Body of pancreas (tissue), 4 donors: ENCODE measurements at regions not wholly inside any gene's neighbourhood (a gene's known extent, or its start where the extent isn't known, plus 50 kb on each side); places are given as distances from the start of the nearest gene placed in this dataset.

ENCODE experiments used
- ATAC-seq: fragments of 150-250 bp; one replicate; pipeline ENCODE4 v1.9.1; 2016
- DNase-seq, 4 donors: peaks; one replicate each; pipeline ENCODE4 v3.0.0-alpha.2; 2019
- H3K27ac ChIP-seq, 4 donors: fragments of 200-600 bp; sonication (generic); 1 replicate in 3 of 4; 2 replicates in 1 of 4; pipeline versions ENCODE4 v1.5.1 to v1.6.1; 2016 to 2019; ENCODE audit warnings: mild to moderate bottlenecking in 1 of 4, mixed read lengths in 1 of 4, moderate library complexity in 1 of 4
- H3K27me3 ChIP-seq, 2 donors: fragments of 200-600 bp; sonication (generic); one replicate each; pipeline ENCODE4 v1.6.0; 2016; ENCODE audit warnings: mild to moderate bottlenecking in 1 of 2
- H3K36me3 ChIP-seq, 2 donors: fragments of 200-600 bp; sonication (generic); replicated peaks in 1 of 2; 2 replicates each; pipeline ENCODE4 v1.5.1; 2016; ENCODE audit warnings: low read depth in 2 of 2; ENCODE audit not compliant: insufficient read depth in 1 of 2
- H3K4me1 ChIP-seq: fragments of 200-600 bp; sonication (generic); one replicate; pipeline ENCODE4 v1.6.0; 2016
- H3K4me3 ChIP-seq, 2 donors: fragments of 200-600 bp; sonication (generic); 1 replicate in 1 of 2; 2 replicates in 1 of 2; pipeline ENCODE4 v1.5.1; 2016 to 2019
- H3K9me3 ChIP-seq, 3 donors: fragments of 200-600 bp; sonication (generic); 1 replicate in 2 of 3; 2 replicates in 1 of 3; pipeline ENCODE4 v1.5.1; 2016
- POLR2A ChIP-seq, 3 donors: fragments of 450-650 bp; IDR thresholded peaks; one replicate each; pipeline ENCODE4 v1.6.1; 2016; ENCODE audit warnings: antibody characterized with exemption in 3 of 3, mild to moderate bottlenecking in 2 of 3
- WGBS, 2 donors: methylation state at CpG; one replicate each; pipeline ENCODE4 v1.1.5; 2017; 5-methylcytosine and 5-hydroxymethylcytosine counted together
- intact Hi-C: fragments of 100-400 bp; cut with DNase I; formaldehyde crosslinking; loops from one replicate; pipeline ENCODE4 v1.15.1; 2023
- TF ChIP-seq, protein P1 (sequence below), 7 experiments: fragments of 450-650 bp in 4 of 7; fragments of 200-600 bp in 3 of 7; sonication (generic) in 3 of 7; IDR thresholded peaks; one replicate each; pipeline ENCODE4 v1.5.1; 2016 to 2019; ENCODE audit warnings: antibody characterized with exemption in 7 of 7

DNA sequence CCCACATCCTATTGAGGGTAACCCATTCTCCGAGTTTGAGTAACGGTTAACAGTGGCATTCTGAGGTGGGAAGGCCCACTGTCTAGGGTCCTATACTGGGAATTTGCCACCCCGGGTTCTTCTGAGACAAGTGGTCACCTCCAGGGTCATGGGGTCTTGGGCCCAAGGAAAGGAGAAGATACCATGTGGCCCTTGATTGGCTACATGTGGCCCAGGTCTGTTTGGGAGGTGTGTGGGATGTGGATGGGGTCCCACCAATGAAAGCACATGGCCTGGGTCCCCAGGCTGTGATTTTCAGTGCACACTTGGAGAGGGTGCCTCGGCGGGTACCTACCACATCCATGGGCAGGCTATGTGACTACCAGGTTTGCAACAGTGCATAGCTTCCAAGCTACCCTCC is 214.4 kb downstream of the UBE3A start:
- H3K36me3 ChIP-seq: no peaks in the 10 kb centered on the region
- no peak overlapping the region for H3K4me3 ChIP-seq
- intact Hi-C loops: no loop called here
- DNase-seq: no peak
- no peaks in the 10 kb centered on the region for H3K27me3 ChIP-seq
- no peak for ATAC-seq
- WGBS, 2 donors: 89 to 93% methylated on average over 2 to 5 of the region's 5 CpGs
- TF ChIP-seq, protein P1, sequence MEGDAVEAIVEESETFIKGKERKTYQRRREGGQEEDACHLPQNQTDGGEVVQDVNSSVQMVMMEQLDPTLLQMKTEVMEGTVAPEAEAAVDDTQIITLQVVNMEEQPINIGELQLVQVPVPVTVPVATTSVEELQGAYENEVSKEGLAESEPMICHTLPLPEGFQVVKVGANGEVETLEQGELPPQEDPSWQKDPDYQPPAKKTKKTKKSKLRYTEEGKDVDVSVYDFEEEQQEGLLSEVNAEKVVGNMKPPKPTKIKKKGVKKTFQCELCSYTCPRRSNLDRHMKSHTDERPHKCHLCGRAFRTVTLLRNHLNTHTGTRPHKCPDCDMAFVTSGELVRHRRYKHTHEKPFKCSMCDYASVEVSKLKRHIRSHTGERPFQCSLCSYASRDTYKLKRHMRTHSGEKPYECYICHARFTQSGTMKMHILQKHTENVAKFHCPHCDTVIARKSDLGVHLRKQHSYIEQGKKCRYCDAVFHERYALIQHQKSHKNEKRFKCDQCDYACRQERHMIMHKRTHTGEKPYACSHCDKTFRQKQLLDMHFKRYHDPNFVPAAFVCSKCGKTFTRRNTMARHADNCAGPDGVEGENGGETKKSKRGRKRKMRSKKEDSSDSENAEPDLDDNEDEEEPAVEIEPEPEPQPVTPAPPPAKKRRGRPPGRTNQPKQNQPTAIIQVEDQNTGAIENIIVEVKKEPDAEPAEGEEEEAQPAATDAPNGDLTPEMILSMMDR (IDR thresholded peaks at IDR 0.05): no peak
- TF ChIP-seq POLR2A (IDR thresholded peaks at IDR 0.05): no peak
- H3K4me1 ChIP-seq: no peaks in the 10 kb centered on the region
- no peaks in the 10 kb centered on the region for H3K9me3 ChIP-seq
- no peak overlapping the region for H3K27ac ChIP-seq

DNA sequence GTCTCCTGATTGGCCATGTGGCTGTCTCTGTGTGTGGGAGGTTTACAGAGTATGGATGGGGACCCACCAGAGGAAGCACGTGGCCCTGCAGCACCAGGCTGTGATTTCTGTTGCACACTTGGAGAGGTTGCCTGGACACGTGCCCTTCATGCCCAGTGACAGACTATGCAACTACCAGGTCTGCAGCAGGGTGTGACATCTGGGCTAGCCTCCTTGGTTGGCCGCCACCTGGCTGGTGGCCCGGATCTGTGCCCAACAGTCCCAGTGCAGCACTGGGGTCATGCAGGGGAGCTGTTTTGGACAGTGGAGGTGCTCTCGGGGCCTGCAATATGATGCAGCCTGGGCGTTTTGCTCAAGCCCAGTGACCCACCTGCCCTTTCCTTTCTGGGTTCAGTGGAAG is 212.5 kb downstream of the UBE3A start:
- Histone ChIP-seq H3K4me1 (no peaks in the 10 kb centered on the region), H3K4me3 (no peak overlapping the region), H3K9me3 (no peaks in the 10 kb centered on the region), H3K27me3 (no peaks in the 10 kb centered on the region), H3K27ac (no peak overlapping the region), H3K36me3 (no peaks in the 10 kb centered on the region)
- DNase-seq: no peak
- no peak for TF ChIP-seq POLR2A (IDR thresholded peaks at IDR 0.05)
- TF ChIP-seq, protein P1 (IDR thresholded peaks at IDR 0.05): no peak
- 73 to 74% methylated on average over 3 to 6 of the region's 6 CpGs for whole genome bisulfite sequencing, 2 donors
- no peak for ATAC-seq
- intact Hi-C loops: no loop called here

DNA sequence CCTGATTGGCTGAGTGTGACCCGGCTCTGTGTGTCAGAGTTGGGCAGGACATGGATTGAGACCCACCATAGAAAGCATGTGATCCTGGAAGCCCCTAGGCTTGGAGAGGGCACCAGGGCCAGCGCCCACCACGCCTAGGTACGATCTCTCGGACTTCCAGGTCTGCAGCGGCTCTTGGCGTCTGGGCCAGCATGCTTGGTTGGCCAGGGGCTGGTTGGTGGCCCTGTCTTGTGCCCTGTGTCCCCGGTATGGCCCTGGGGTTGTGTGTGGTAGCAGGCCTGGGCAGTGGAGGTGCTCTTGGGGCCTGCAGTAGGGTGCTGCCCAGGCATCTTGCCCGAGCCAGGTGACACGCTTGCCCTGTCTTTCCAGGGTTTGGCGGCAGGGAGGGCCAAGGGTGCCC is 210.6 kb downstream of the UBE3A start:
- H3K36me3 ChIP-seq: no peaks in the 10 kb centered on the region
- no peak overlapping the region for H3K4me3 ChIP-seq
- H3K4me1 ChIP-seq: no peaks in the 10 kb centered on the region
- no peak overlapping the region for H3K27ac ChIP-seq
- no peaks in the 10 kb centered on the region for H3K27me3 ChIP-seq
- H3K9me3 ChIP-seq: no peaks in the 10 kb centered on the region
- intact Hi-C loops: no loop called here
- TF ChIP-seq POLR2A (IDR thresholded peaks at IDR 0.05): no peak
- 71 to 100% methylated on average over 1 to 11 of the region's 11 CpGs for WGBS, 2 donors
- DNase-seq (no peak), ATAC-seq (no peak)

DNA sequence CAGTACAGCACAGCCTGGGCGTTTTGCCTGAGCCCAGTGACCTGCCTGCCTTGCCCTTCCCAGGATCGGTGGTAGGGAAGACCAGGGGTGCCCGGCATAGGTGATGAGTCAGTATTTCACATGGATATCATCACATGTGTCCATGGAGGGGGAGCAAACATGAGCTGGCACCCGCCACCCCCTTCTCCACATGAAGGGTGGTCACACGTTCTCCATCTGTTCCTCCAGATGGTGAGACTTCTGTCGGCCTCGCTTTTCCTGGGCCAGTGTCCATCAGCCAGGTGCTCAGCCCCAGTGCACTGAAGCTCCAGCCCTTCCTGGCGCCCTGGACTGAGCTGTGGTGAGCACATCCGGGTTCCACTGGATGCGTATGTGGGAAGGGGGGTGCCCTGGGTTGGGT is 208.4 kb downstream of the UBE3A start:
- Histone ChIP-seq H3K4me1 (no peaks in the 10 kb centered on the region), H3K27ac (no peak overlapping the region), H3K4me3 (no peak overlapping the region), H3K27me3 (no peaks in the 10 kb centered on the region), H3K36me3 (no peaks in the 10 kb centered on the region), H3K9me3 (no peaks in the 10 kb centered on the region)
- intact Hi-C loops: no loop called here
- DNase-seq: no peak
- 70 to 88% methylated on average over 10 of the region's 10 CpGs for WGBS, 2 donors
- TF ChIP-seq, protein P1 (IDR thresholded peaks at IDR 0.05): no peak
- no peak for TF ChIP-seq POLR2A (IDR thresholded peaks at IDR 0.05)
- ATAC-seq: no peak

DNA sequence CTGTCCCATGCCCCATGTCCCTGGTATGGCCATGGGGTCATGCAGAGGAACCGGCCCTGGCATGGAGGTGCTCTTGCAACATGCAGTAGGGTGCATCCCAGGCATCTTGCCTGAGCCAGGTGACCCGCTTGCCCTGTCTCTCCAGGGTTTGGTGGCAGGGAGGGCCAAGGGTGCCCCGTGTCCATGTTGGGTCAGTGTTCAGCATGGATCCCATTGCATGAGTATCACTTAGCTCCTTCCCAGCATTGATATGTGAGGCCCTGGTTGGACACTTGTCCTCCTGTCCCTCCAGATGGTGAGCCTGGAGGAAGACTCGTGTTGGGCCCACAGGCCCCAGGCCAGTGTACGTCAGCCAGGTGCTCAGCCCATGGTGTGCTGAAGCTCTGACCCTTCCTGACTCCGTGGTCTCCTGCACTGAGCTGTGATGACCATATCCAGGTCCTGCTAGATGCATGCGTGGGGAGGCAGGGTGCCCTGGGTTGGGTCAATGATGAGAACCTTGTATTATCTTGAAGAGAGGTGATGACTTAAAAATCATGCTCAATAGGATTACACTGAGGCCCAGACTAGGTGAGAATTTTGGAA is 205.0 kb downstream of the UBE3A start:
- Histone ChIP-seq H3K4me3 (no peak overlapping the region), H3K4me1 (no peaks in the 10 kb centered on the region), H3K27me3 (no peaks in the 10 kb centered on the region), H3K36me3 (no peaks in the 10 kb centered on the region), H3K27ac (no peak overlapping the region), H3K9me3 (no peaks in the 10 kb centered on the region)
- intact Hi-C loops: no loop called here
- DNase-seq (no peak), ATAC-seq (no peak)
- 68 to 72% methylated on average over 4 to 7 of the region's 7 CpGs for WGBS, 2 donors
- TF ChIP-seq POLR2A (IDR thresholded peaks at IDR 0.05): no peak
- TF ChIP-seq, protein P1 (IDR thresholded peaks at IDR 0.05): no peak
